ENCODE measurements at regions not wholly inside any gene's neighbourhood (a gene's known extent, or its start where the extent isn't known, plus 50 kb on each side); places are given as distances from the start of the nearest gene placed in this dataset.

DNA sequence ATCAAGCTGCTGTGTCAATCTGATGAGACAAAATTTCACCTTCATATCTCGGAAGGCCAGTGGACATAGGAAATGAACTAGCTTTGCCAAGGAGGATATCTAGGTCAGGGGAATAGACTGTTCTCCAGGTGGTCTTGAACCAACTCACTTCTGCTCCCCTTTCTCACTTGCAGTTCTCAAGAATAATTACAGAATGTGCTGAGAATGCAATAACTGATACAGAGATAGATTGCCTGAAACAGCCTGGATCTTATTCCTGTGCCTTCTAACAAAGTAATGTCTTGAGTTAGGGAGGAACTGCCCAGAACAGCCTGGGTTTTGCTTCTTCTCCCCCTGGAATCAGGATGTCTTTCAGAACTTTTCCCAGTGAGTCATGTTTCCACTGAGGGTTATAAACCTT lies 636.7 kb downstream of the KCNT2 start:
- DNase-seq = no peak
- Histone ChIP-seq H3K27ac (no peak overlapping the region), H3K36me3 (no peaks in the 10 kb centered on the region), H3K9me3 (no peaks in the 10 kb centered on the region), H3K4me3 (no peak overlapping the region), H3K4me1 (no peaks in the 10 kb centered on the region), H3K27me3 (no peaks in the 10 kb centered on the region)
- TF ChIP-seq, protein P1, sequence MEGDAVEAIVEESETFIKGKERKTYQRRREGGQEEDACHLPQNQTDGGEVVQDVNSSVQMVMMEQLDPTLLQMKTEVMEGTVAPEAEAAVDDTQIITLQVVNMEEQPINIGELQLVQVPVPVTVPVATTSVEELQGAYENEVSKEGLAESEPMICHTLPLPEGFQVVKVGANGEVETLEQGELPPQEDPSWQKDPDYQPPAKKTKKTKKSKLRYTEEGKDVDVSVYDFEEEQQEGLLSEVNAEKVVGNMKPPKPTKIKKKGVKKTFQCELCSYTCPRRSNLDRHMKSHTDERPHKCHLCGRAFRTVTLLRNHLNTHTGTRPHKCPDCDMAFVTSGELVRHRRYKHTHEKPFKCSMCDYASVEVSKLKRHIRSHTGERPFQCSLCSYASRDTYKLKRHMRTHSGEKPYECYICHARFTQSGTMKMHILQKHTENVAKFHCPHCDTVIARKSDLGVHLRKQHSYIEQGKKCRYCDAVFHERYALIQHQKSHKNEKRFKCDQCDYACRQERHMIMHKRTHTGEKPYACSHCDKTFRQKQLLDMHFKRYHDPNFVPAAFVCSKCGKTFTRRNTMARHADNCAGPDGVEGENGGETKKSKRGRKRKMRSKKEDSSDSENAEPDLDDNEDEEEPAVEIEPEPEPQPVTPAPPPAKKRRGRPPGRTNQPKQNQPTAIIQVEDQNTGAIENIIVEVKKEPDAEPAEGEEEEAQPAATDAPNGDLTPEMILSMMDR (IDR thresholded peaks at IDR 0.05) = no peak
- intact Hi-C loops (cut with DNase I; ENCODE audit: low total_unique reads) = no loop called here

DNA sequence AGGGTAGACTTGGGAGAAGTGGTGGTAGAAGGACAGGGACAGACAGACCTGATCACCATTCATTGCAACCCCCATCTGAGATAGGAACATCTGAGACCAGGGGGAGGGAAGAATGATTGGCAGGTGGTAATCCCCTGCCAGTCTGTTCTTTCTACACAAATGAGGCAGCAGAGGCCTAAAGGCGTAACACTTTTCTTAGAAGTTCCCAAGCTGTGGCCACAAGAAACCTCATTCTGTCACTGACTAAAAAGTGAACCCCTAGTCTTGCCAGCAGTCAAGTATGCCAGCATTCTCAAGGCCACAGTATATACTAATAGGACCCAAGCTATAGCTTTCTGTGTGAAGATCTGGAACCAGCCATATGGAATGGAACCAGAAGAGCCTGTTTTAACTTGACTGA lies 638.0 kb downstream of the KCNT2 start:
- no peaks in the 10 kb centered on the region for H3K36me3 ChIP-seq
- TF ChIP-seq, protein P1 (IDR thresholded peaks at IDR 0.05) = no peak
- intact Hi-C loops (cut with DNase I; ENCODE audit: low total_unique reads) = no loop called here

DNA sequence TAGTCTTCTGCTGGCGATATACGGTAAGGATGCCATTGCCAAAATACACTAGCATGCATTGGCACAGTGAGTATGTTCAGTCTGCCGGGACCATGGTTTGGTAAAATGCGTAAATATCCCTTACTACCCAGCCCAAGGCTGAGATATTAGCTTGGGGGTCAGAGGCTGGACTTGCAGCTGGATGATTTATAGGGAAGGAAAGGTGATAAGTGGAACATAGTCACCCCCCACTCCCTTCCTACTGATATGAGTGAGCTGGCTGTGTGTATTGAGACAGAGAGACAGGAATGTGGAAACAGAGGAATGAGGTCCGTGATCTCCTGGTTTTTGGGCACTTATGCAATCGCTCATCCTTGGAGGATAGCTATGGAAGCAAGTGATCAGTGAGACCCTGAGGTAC lies 642.8 kb downstream of the KCNT2 start:
- Histone ChIP-seq H3K9me3 (no peaks in the 10 kb centered on the region), H3K27me3 (no peaks in the 10 kb centered on the region), H3K4me1 (no peaks in the 10 kb centered on the region), H3K27ac (no peak overlapping the region), H3K36me3 (no peaks in the 10 kb centered on the region), H3K4me3 (no peak overlapping the region)
- TF ChIP-seq, protein P1 (IDR thresholded peaks at IDR 0.05) = no peak
- intact Hi-C loops (cut with DNase I; ENCODE audit: low total_unique reads) = no loop called here
- no peak for DNase-seq

More for the DNA sequence above, 638.0 kb downstream of the KCNT2 start:
- no peaks in the 10 kb centered on the region for H3K4me1 ChIP-seq
- DNase-seq = no peak
- H3K27me3 ChIP-seq = no peaks in the 10 kb centered on the region
- H3K27ac ChIP-seq = no peak overlapping the region
- H3K4me3 ChIP-seq = no peak overlapping the region
- H3K9me3 ChIP-seq = no peaks in the 10 kb centered on the region

DNA sequence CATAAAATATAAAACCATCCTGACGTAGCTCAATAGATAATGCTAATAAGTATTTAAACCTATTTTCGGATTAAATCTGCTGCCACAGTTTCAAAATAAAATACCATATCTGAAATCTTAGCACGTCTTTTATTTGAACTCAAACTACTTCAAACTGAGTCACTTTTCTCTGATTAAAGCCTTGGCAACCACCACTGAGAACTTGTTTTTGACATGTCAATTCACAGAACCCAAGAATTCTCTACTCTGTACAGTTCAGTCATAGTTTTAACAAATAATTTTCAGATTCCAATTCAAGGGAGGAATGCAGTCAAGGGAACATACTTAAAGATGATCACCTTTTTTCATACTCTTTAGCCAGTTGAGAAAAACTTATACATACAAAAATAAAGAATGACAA lies 643.2 kb downstream of the KCNT2 start:
- TF ChIP-seq, protein P1 (IDR thresholded peaks at IDR 0.05) = no peak
- Histone ChIP-seq H3K27me3 (no peaks in the 10 kb centered on the region), H3K4me3 (no peak overlapping the region), H3K4me1 (no peaks in the 10 kb centered on the region), H3K27ac (no peak overlapping the region), H3K9me3 (no peaks in the 10 kb centered on the region), H3K36me3 (no peaks in the 10 kb centered on the region)
- intact Hi-C loops (cut with DNase I; ENCODE audit: low total_unique reads) = no loop called here
- no peak for DNase-seq

DNA sequence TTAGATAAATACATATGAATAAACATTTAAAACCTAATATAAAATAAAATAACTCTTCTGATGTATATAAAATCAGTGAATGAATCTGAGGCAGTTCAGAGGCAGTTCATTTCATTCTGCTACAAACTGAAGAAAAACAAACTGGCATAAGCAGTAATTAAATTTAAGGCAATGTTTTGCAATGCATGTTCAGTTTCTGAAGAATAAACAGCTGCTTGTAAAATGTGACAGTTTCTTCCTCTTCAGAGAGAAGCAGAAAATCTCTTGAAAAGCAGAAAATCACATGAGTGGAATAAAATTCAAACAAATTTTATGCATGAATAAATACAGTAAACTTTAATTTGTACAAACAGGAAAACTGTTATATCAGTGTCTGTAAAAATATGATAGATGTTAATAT lies 643.7 kb downstream of the KCNT2 start:
- no peak overlapping the region for H3K27ac ChIP-seq
- no peaks in the 10 kb centered on the region for H3K27me3 ChIP-seq
- no peak for DNase-seq
- no peaks in the 10 kb centered on the region for H3K36me3 ChIP-seq
- intact Hi-C loops (cut with DNase I; ENCODE audit: low total_unique reads) = no loop called here
- H3K4me3 ChIP-seq = no peak overlapping the region
- H3K4me1 ChIP-seq = no peaks in the 10 kb centered on the region
- no peaks in the 10 kb centered on the region for H3K9me3 ChIP-seq
- TF ChIP-seq, protein P1 (IDR thresholded peaks at IDR 0.05) = no peak

DNA sequence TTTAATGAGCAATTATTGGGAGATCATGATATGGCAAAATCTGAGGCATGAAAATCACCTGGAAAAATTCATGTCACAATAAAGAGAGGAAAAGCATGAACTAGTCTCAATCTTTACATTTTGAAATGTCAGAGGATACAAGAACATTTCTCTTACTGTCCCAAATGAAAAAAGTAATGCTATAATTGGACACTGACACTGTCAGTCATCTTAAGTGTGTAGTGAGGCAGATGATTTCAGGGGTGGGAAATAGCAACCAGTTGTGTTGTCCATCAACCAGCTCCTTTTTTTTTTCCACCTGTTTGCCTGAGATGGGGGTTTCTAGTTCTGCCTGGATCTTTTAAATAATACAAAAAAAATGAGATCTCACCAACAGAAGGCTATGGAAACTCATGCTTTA lies 646.2 kb downstream of the KCNT2 start:
- DNase-seq = no peak
- intact Hi-C loops (cut with DNase I; ENCODE audit: low total_unique reads) = no loop called here
- Histone ChIP-seq H3K36me3 (no peaks in the 10 kb centered on the region), H3K9me3 (no peaks in the 10 kb centered on the region), H3K4me1 (no peaks in the 10 kb centered on the region), H3K27ac (no peak overlapping the region), H3K4me3 (no peak overlapping the region), H3K27me3 (no peaks in the 10 kb centered on the region)
- TF ChIP-seq, protein P1 (IDR thresholded peaks at IDR 0.05) = no peak

All from tibial artery (tissue), 4 donors.